ENCODE measurements at regions not wholly inside any gene's neighbourhood (a gene's known extent, or its start where the extent isn't known, plus 50 kb on each side); places are given as distances from the start of the nearest gene placed in this dataset.

DNA sequence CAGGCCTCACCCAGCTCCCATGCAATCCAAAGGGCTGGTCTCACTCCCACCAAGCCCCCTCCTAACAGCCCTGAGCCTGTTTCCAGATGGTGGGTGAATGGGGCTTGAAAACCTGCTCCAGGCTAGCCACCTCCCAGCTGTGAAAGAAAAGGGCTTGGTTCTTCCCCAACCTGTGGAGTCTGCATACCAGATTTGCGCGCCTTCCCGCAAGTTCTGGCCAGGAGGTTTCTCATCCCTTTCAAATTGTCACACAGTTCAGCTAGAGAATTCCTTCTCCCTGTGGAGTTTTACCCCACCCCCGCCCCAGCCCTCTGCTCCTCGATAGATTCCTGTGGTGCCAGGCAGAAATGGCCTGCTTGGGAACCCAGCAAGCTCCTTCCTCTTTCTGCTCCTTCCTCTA lies 734.6 kb upstream of the FAT3 start:
- TF ChIP-seq, protein P1, sequence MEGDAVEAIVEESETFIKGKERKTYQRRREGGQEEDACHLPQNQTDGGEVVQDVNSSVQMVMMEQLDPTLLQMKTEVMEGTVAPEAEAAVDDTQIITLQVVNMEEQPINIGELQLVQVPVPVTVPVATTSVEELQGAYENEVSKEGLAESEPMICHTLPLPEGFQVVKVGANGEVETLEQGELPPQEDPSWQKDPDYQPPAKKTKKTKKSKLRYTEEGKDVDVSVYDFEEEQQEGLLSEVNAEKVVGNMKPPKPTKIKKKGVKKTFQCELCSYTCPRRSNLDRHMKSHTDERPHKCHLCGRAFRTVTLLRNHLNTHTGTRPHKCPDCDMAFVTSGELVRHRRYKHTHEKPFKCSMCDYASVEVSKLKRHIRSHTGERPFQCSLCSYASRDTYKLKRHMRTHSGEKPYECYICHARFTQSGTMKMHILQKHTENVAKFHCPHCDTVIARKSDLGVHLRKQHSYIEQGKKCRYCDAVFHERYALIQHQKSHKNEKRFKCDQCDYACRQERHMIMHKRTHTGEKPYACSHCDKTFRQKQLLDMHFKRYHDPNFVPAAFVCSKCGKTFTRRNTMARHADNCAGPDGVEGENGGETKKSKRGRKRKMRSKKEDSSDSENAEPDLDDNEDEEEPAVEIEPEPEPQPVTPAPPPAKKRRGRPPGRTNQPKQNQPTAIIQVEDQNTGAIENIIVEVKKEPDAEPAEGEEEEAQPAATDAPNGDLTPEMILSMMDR (IDR thresholded peaks at IDR 0.05) = no peak
- no peak for TF ChIP-seq POLR2A (IDR thresholded peaks at IDR 0.05; ENCODE audit: low read depth)
- TF ChIP-seq EP300 (IDR thresholded peaks at IDR 0.05) = no peak
- no peak for TF ChIP-seq POLR2AphosphoS5 (IDR thresholded peaks at IDR 0.05)
